ENCODE measurements at regions not wholly inside any gene's neighbourhood (a gene's known extent, or its start where the extent isn't known, plus 50 kb on each side); places are given as distances from the start of the nearest gene placed in this dataset.

DNA sequence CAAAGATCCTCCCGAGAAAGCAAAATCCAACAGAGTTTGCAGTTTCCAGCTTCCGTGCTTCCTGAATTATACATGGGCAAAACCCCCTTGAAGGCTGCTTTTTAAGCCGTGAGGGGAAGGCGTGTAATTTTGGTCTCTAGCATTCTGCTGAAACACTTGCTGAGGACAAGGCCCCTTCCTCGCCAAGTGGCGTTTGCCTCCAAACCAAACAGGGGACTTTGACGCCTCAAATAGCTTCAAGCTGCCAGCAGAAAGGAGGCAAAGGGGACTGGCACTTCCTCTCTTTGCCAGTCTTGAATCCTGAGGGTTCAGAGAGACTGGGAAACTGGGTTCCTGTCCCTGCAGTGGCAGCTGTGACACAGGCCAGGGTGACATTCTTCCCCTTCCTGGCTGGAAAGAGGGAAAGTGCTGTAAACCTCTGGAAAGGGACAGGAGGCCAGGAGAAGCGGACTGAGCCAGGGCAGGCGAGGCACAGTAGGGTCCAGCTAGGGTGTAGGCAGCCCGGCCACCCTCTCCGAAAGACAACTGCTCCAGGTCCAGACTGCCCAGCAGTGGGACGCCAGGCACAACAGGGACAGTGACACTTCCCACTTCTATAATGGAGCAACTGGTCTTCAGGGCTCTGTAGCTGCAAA lies 96.2 kb upstream of the MED13L start:
- TF ChIP-seq POLR2AphosphoS5 (IDR thresholded peaks at IDR 0.05; ENCODE audit: low read depth, low read length) = no peak
- TF ChIP-seq POLR2A (IDR thresholded peaks at IDR 0.05; ENCODE audit: low read depth, low read length) = no peak
